HFFc6 (cell line): ENCODE measurements at regions not wholly inside any gene's neighbourhood (a gene's known extent, or its start where the extent isn't known, plus 50 kb on each side); places are given as distances from the start of the nearest gene placed in this dataset.

Source experiments
- DNase-seq: peaks from one replicate; pipeline ENCODE4 v3.0.0-alpha.2; 2018
- H3K27ac Mint-ChIP-seq: 2 replicates; pipeline ENCODE4 v1.8.0; 2020; ENCODE audit warnings: mild to moderate bottlenecking, mixed read lengths
- H3K27me3 Mint-ChIP-seq: 2 replicates; pipeline ENCODE4 v1.8.0; 2021; ENCODE audit warnings: mild to moderate bottlenecking, moderate library complexity, mixed read lengths; ENCODE audit not compliant: insufficient read depth
- H3K36me3 Mint-ChIP-seq: 2 replicates; pipeline ENCODE4 v1.8.0; 2021; ENCODE audit warnings: low read depth, mixed read lengths
- H3K4me1 Mint-ChIP-seq: 2 replicates; pipeline ENCODE4 v1.8.0; 2020; ENCODE audit warnings: low read depth, mixed read lengths
- H3K4me3 Mint-ChIP-seq: 2 replicates; pipeline ENCODE4 v1.8.0; 2020; ENCODE audit warnings: mild to moderate bottlenecking, moderate library complexity, mixed read lengths
- H3K9me3 Mint-ChIP-seq: 2 replicates; pipeline ENCODE4 v1.8.0; 2020; ENCODE audit warnings: mild to moderate bottlenecking, mixed read lengths
- CTCF ChIP-seq: fragments of 200-600 bp; sonication (generic); IDR thresholded peaks from 2 replicates; pipeline ENCODE4 v1.5.0; 2021; ENCODE audit warnings: antibody characterized with exemption, mild to moderate bottlenecking

GRCh38 chr15:69781411-69782125, 316.1 kb downstream of the TLE3 start:
- no peak overlapping the region for H3K4me3 Mint-ChIP-seq
- H3K9me3 Mint-ChIP-seq = no peaks in the 10 kb centered on the region
- TF ChIP-seq CTCF = no peak
- DNase-seq = no peak
- peaks cover 36% of the 10 kb centered on the region for H3K4me1 Mint-ChIP-seq
- peaks cover 11% of the 10 kb centered on the region; the same call in 1 of the 2 replicates for H3K36me3 Mint-ChIP-seq
- no peak overlapping the region for H3K27ac Mint-ChIP-seq
- peaks cover 13% of the 10 kb centered on the region for H3K27me3 Mint-ChIP-seq

GRCh38 chr15:69782139-69782658, 315.5 kb downstream of the TLE3 start:
- DNase-seq = no peak
- H3K27ac Mint-ChIP-seq = no peak overlapping the region
- H3K9me3 Mint-ChIP-seq = no peaks in the 10 kb centered on the region
- no peak overlapping the region for H3K4me3 Mint-ChIP-seq
- peaks cover 36% of the 10 kb centered on the region for H3K4me1 Mint-ChIP-seq
- H3K36me3 Mint-ChIP-seq = peaks cover 10% of the 10 kb centered on the region; the same call in 1 of the 2 replicates
- TF ChIP-seq CTCF = no peak
- peaks cover 10% of the 10 kb centered on the region for H3K27me3 Mint-ChIP-seq

- no peak overlapping the region for H3K27ac Mint-ChIP-seq
- peaks cover 4% of the 10 kb centered on the region; the same call in 1 of the 2 replicates for H3K36me3 Mint-ChIP-seq
- H3K9me3 Mint-ChIP-seq = no peaks in the 10 kb centered on the region
- no peak for TF ChIP-seq CTCF
- no peak overlapping the region for H3K4me3 Mint-ChIP-seq
- no peak for DNase-seq
- peaks cover 36% of the 10 kb centered on the region for H3K4me1 Mint-ChIP-seq
- H3K27me3 Mint-ChIP-seq = peaks cover 6% of the 10 kb centered on the region; the same call in 1 of the 2 replicates
Measured at GRCh38 chr15:69782809-69783208, 314.9 kb downstream of the TLE3 start.

GRCh38 chr15:69783211-69783610, 314.5 kb downstream of the TLE3 start:
- Mint-ChIP-seq H3K9me3 (no peaks in the 10 kb centered on the region), H3K27me3 (peaks cover 3% of the 10 kb centered on the region; the same call in 1 of the 2 replicates), H3K4me1 (peaks cover 36% of the 10 kb centered on the region), H3K4me3 (no peak overlapping the region), H3K27ac (no peak overlapping the region), H3K36me3 (0 out of 2 replicates have a peak, but pooled peaks cover under 1% of the 10 kb centered on the region)
- no peak for DNase-seq
- no peak for TF ChIP-seq CTCF

- H3K4me1 Mint-ChIP-seq = peaks cover 36% of the 10 kb centered on the region
- TF ChIP-seq CTCF = no peak
Measured at GRCh38 chr15:69784798-69785566, 312.7 kb downstream of the TLE3 start.

More at GRCh38 chr15:69784798-69785566, 312.7 kb downstream of the TLE3 start:
- Mint-ChIP-seq H3K27ac (peak overlapping the region; percentile 42), H3K36me3 (no peaks in the 10 kb centered on the region), H3K27me3 (peaks cover 7% of the 10 kb centered on the region; the same call in 1 of the 2 replicates), H3K4me3 (peak overlapping the region; percentile 27), H3K9me3 (no peaks in the 10 kb centered on the region)
- DNase-seq = peak; percentile 45
